WTC11 (cell line): ENCODE measurements at regions not wholly inside any gene's neighbourhood (a gene's known extent, or its start where the extent isn't known, plus 50 kb on each side); places are given as distances from the start of the nearest gene placed in this dataset. TPM values are rescaled to one million over a fixed set of nuclear protein-coding genes. Genes with fewer than 3 reads are reported as not detected.

ENCODE experiments used
- ATAC-seq: fragments of 200-7000 bp; cut with Tn5 transposase; 2 replicates; pipeline ENCODE4 v1.10.0; 2021; ENCODE audit warnings: mild to moderate bottlenecking, moderate library complexity
- CTCF ChIA-PET: fragments of 300-600 bp; sonication (Branson Sonifier 250); formaldehyde crosslinking; loops from one replicate; lab custom pipeline; 2021; ENCODE audit warnings: antibody characterized with exemption; lab: Charles Lee
- POLR2A ChIA-PET: fragments of 350-600 bp; sonication (Branson Sonifier 250); formaldehyde crosslinking; loops from one replicate; lab custom pipeline; 2021; ENCODE audit warnings: antibody characterized with exemption; lab: Charles Lee
- DNase-seq: peaks from one replicate; pipeline ENCODE4 v3.0.0; 2021; ENCODE audit warnings: low spot score
- H3K27ac Mint-ChIP-seq: 2 replicates; pipeline ENCODE4 v1.8.0; 2021; ENCODE audit warnings: mixed read lengths
- H3K27me3 Mint-ChIP-seq: 2 replicates; pipeline ENCODE4 v1.8.0; 2021; ENCODE audit warnings: low read depth, mild to moderate bottlenecking, moderate library complexity, mixed read lengths
- H3K36me3 Mint-ChIP-seq: 2 replicates; pipeline ENCODE4 v1.8.0; 2021; ENCODE audit warnings: mixed read lengths
- H3K4me1 Mint-ChIP-seq: 2 replicates; pipeline ENCODE4 v1.8.0; 2022; ENCODE audit warnings: mixed read lengths
- H3K4me3 Mint-ChIP-seq: 2 replicates; pipeline ENCODE4 v1.8.0; 2021; ENCODE audit warnings: mild to moderate bottlenecking, moderate library complexity, mixed read lengths
- H3K9me3 Mint-ChIP-seq: 2 replicates; pipeline ENCODE4 v1.8.0; 2021; ENCODE audit warnings: mixed read lengths
- ATF1 ChIP-seq: sonication (generic); formaldehyde crosslinking; IDR thresholded peaks from 2 replicates; pipeline ENCODE4 v1.8.1; 2023; ENCODE audit warnings: mild to moderate bottlenecking, moderate library complexity, missing genetic modification reagents
- ATF3 ChIP-seq: sonication (generic); formaldehyde crosslinking; conservative IDR thresholded peaks from 2 replicates; pipeline ENCODE4 v1.8.1; 2022; ENCODE audit warnings: mild to moderate bottlenecking, missing genetic modification reagents
- E2F5 ChIP-seq: sonication (generic); formaldehyde crosslinking; IDR thresholded peaks from 2 replicates; pipeline ENCODE4 v1.8.1; 2022; ENCODE audit warnings: mild to moderate bottlenecking, moderate library complexity, missing genetic modification reagents
- EMX1 ChIP-seq: fragments of 250-450 bp; sonication (Bioruptor Pico); IDR thresholded peaks from 2 replicates; pipeline ENCODE4 v1.8.0; 2021; ENCODE audit warnings: mild to moderate bottlenecking
- GABPB1 ChIP-seq: sonication (generic); formaldehyde crosslinking; IDR thresholded peaks from 2 replicates; pipeline ENCODE4 v1.8.1; 2023; ENCODE audit warnings: mild to moderate bottlenecking, missing genetic modification reagents
- GTF2I ChIP-seq: fragments of 250-450 bp; sonication (Bioruptor Pico); conservative IDR thresholded peaks from 2 replicates; pipeline ENCODE4 v1.4.0; 2021; ENCODE audit warnings: mild to moderate bottlenecking
- HMGA2 ChIP-seq: fragments of 250-450 bp; sonication (Bioruptor Pico); IDR thresholded peaks from 2 replicates; pipeline ENCODE4 v1.4.0; 2021; ENCODE audit warnings: mild to moderate bottlenecking, moderate library complexity
- MAX ChIP-seq: sonication (generic); formaldehyde crosslinking; IDR thresholded peaks from 2 replicates; pipeline ENCODE4 v1.8.0; 2022; ENCODE audit warnings: mild to moderate bottlenecking, missing genetic modification reagents
- NR1H2 ChIP-seq: sonication (generic); formaldehyde crosslinking; IDR thresholded peaks from 2 replicates; pipeline ENCODE4 v1.9.0; 2021; ENCODE audit warnings: mild to moderate bottlenecking, moderate library complexity, missing genetic modification reagents
- OVOL2 ChIP-seq: fragments of 250-450 bp; sonication (Bioruptor Pico); IDR thresholded peaks from 2 replicates; pipeline ENCODE4 v1.9.0; 2021; ENCODE audit warnings: mild to moderate bottlenecking, borderline replicate concordance
- SMAD3 ChIP-seq: sonication (generic); formaldehyde crosslinking; IDR thresholded peaks from 2 replicates; pipeline ENCODE4 v1.8.0; 2022; ENCODE audit warnings: missing genetic modification reagents, mild to moderate bottlenecking, borderline replicate concordance
- SOX15 ChIP-seq: fragments of 250-450 bp; sonication (Bioruptor Pico); IDR thresholded peaks from 2 replicates; pipeline ENCODE4 v1.9.0; 2021; ENCODE audit warnings: mild to moderate bottlenecking
- SP1 ChIP-seq: sonication (generic); formaldehyde crosslinking; conservative IDR thresholded peaks from 2 replicates; pipeline ENCODE4 v1.8.1; 2022; ENCODE audit warnings: missing genetic modification reagents
- USF1 ChIP-seq: sonication (generic); formaldehyde crosslinking; IDR thresholded peaks from 2 replicates; pipeline ENCODE4 v1.8.0; 2022; ENCODE audit warnings: mild to moderate bottlenecking, missing genetic modification reagents
- ZNF263 ChIP-seq: sonication (generic); formaldehyde crosslinking; IDR thresholded peaks from 2 replicates; pipeline ENCODE4 v1.8.1; 2022; ENCODE audit warnings: low read depth, mild to moderate bottlenecking, moderate library complexity, missing genetic modification reagents
- microRNA-seq: library from miRNA; unstranded; fragments of <30 nt; microRNA quantifications from one replicate; pipeline ENCODE4 v1.2.0, GENCODE V29; 2022; ENCODE audit warnings: borderline number of aligned reads
- TF ChIP-seq, protein P1 (sequence below): fragments of 250-450 bp; sonication (Bioruptor Pico); IDR thresholded peaks from 2 replicates; pipeline ENCODE4 v1.9.0; 2021; ENCODE audit warnings: moderate library complexity, mild to moderate bottlenecking, inconsistent platforms, borderline replicate concordance
- TF ChIP-seq, protein P2 (sequence below): sonication (generic); formaldehyde crosslinking; IDR thresholded peaks from 2 replicates; pipeline ENCODE4 v1.8.1; 2022; ENCODE audit warnings: mild to moderate bottlenecking, missing genetic modification reagents, moderate library complexity, borderline replicate concordance
- TF ChIP-seq, protein P3 (sequence below): fragments of 250-450 bp; sonication (Bioruptor Pico); conservative IDR thresholded peaks from 2 replicates; pipeline ENCODE4 v1.9.0; 2021; ENCODE audit warnings: mild to moderate bottlenecking

GRCh38 chr14:101509730-101510371, 51.4 kb upstream of the DIO3 start:
- H3K27me3 Mint-ChIP-seq: no peaks in the 10 kb centered on the region; the same call in 1 of the 2 replicates
- H3K27ac Mint-ChIP-seq: no peak overlapping the region
- no peak overlapping the region for H3K4me3 Mint-ChIP-seq
- no peaks in the 10 kb centered on the region for H3K9me3 Mint-ChIP-seq
- TF ChIP-seq ATF3 (CRISPR knock-in tag): no peak
- TF ChIP-seq SMAD3 (CRISPR knock-in tag): no peak
- no peak for TF ChIP-seq MAX
- TF ChIP-seq ATF1 (CRISPR knock-in tag): no peak
- TF ChIP-seq USF1 (CRISPR knock-in tag): no peak
- no peak for TF ChIP-seq NR1H2
- TF ChIP-seq, protein P1, sequence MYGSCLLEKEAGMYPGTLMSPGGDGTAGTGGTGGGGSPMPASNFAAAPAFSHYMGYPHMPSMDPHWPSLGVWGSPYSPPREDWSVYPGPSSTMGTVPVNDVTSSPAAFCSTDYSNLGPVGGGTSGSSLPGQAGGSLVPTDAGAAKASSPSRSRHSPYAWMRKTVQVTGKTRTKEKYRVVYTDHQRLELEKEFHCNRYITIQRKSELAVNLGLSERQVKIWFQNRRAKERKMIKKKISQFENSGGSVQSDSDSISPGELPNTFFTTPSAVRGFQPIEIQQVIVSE (CRISPR knock-in tag): no peak
- TF ChIP-seq GABPB1 (CRISPR knock-in tag): no peak
- TF ChIP-seq EMX1 (CRISPR knock-in tag): no peak
- no peak for TF ChIP-seq SOX15 (CRISPR knock-in tag)
- no peak for TF ChIP-seq SP1 (CRISPR knock-in tag)
- TF ChIP-seq GTF2I (CRISPR knock-in tag): no peak
- no peak for TF ChIP-seq E2F5 (CRISPR knock-in tag)
- TF ChIP-seq OVOL2 (CRISPR knock-in tag): no peak
- TF ChIP-seq ZNF263 (CRISPR knock-in tag): no peak
- ChIA-PET CTCF (interaction anchor here (0.6 kb wide), 1 partner anchor 448 kb away, joined by 4 read pairs; no protein-coding TSS in a partner anchor), POLR2A (no interaction called here)
- DNase-seq: no peak
- no peaks in the 10 kb centered on the region for H3K4me1 Mint-ChIP-seq
- no peaks in the 10 kb centered on the region for H3K36me3 Mint-ChIP-seq
- ATAC-seq: no peak

GRCh38 chr14:101511199-101511598, 50.1 kb upstream of the DIO3 start:
- H3K27ac Mint-ChIP-seq: no peak overlapping the region
- H3K27me3 Mint-ChIP-seq: no peaks in the 10 kb centered on the region; the same call in 1 of the 2 replicates
- DNase-seq (no peak), ATAC-seq (no peak)
- H3K36me3 Mint-ChIP-seq: peaks cover 11% of the 10 kb centered on the region
- H3K4me3 Mint-ChIP-seq: no peak overlapping the region
- CTCF ChIA-PET: interaction anchor here (1.2 kb wide), 1 partner anchor 12 kb away, joined by 7 read pairs; no protein-coding TSS in a partner anchor
- peaks cover 12% of the 10 kb centered on the region for H3K9me3 Mint-ChIP-seq
- no peaks in the 10 kb centered on the region for H3K4me1 Mint-ChIP-seq
- TF ChIP-seq, protein P2, sequence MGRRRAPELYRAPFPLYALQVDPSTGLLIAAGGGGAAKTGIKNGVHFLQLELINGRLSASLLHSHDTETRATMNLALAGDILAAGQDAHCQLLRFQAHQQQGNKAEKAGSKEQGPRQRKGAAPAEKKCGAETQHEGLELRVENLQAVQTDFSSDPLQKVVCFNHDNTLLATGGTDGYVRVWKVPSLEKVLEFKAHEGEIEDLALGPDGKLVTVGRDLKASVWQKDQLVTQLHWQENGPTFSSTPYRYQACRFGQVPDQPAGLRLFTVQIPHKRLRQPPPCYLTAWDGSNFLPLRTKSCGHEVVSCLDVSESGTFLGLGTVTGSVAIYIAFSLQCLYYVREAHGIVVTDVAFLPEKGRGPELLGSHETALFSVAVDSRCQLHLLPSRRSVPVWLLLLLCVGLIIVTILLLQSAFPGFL (CRISPR knock-in tag): no peak
- no peak for TF ChIP-seq HMGA2 (CRISPR knock-in tag)
- TF ChIP-seq, protein P3, sequence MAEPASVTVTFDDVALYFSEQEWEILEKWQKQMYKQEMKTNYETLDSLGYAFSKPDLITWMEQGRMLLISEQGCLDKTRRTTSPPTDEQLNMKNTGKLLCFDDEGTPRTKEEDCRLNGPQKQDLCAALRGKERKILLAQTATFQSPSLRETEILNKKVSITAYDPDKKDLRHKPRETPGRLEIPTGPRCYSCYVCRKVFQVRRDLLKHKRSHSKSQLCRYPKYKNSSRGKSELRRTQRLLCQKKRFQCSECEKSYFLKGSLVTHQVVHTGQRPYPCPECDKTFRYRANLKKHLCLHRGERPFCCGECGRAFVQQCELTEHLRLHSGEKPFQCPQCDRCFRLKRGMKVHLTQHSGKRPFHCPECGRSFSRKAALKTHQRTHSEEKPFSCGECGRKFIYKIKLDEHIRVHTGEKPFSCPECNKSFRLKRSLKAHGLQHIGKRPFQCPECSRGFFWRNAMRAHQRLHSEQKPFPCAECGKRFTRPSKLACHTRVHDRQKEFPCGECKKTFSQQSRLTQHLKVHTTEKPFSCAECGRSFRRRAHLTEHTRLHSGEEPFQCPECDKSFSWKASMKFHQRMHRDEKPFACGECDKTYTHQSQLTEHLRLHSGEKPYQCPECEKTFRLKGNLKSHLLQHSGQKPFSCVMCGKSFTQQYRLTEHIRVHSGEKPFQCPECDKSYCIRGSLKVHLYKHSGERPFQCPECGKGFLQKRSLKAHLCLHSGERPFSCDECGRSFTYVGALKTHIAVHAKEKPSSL: no peak
- POLR2A ChIA-PET: no interaction called here

Small RNA genes in the stretch of these regions (microRNA-seq; reads per million reads assigned to microRNA genes)
- 555 reads per million, percentile 85 among the genes with 10 or more reads in this experiment for gene MIR1185-1
- gene MIR1185-2: 25.1 reads per million, percentile 42 among the genes with 10 or more reads in this experiment
- not detected for gene MIR1193
- 3.1 reads per million for gene MIR1197
- 1,044 reads per million, percentile 89 among the genes with 10 or more reads in this experiment for gene MIR134
- gene MIR154: 154 reads per million, percentile 70 among the genes with 10 or more reads in this experiment
- 56.9 reads per million, percentile 54 among the genes with 10 or more reads in this experiment for gene MIR299
- gene MIR300: not detected
- gene MIR323A: 126 reads per million, percentile 68 among the genes with 10 or more reads in this experiment
- gene MIR323B: 15.4 reads per million, percentile 36 among the genes with 10 or more reads in this experiment
- gene MIR329-1: not detected
- gene MIR329-2: not detected
- 247 reads per million, percentile 77 among the genes with 10 or more reads in this experiment for gene MIR369
- not detected for gene MIR376A1
- gene MIR376A2: not detected
- 196 reads per million, percentile 74 among the genes with 10 or more reads in this experiment for gene MIR376B
- gene MIR376C: 482 reads per million, percentile 83 among the genes with 10 or more reads in this experiment
- 19.2 reads per million, percentile 38 among the genes with 10 or more reads in this experiment for gene MIR377
- gene MIR379: 1,283 reads per million, percentile 92 among the genes with 10 or more reads in this experiment
- gene MIR380: 62.9 reads per million, percentile 56 among the genes with 10 or more reads in this experiment
- gene MIR381: 202 reads per million, percentile 74 among the genes with 10 or more reads in this experiment
- gene MIR382: 989 reads per million, percentile 88 among the genes with 10 or more reads in this experiment
- gene MIR409: 4,011 reads per million, percentile 96 among the genes with 10 or more reads in this experiment
- gene MIR411: 1,083 reads per million, percentile 89 among the genes with 10 or more reads in this experiment
- 24.5 reads per million, percentile 42 among the genes with 10 or more reads in this experiment for gene MIR412
- gene MIR485: 161 reads per million, percentile 71 among the genes with 10 or more reads in this experiment
- gene MIR487A: 280 reads per million, percentile 78 among the genes with 10 or more reads in this experiment
- 4,874 reads per million, percentile 97 among the genes with 10 or more reads in this experiment for gene MIR487B
- 480 reads per million, percentile 82 among the genes with 10 or more reads in this experiment for gene MIR494
- gene MIR495: 54.1 reads per million, percentile 53 among the genes with 10 or more reads in this experiment
- 11.5 reads per million, percentile 28 among the genes with 10 or more reads in this experiment for gene MIR496
- gene MIR539: 30.0 reads per million, percentile 46 among the genes with 10 or more reads in this experiment
- gene MIR541: 12.9 reads per million, percentile 32 among the genes with 10 or more reads in this experiment
- gene MIR543: 60.8 reads per million, percentile 55 among the genes with 10 or more reads in this experiment
- not detected for gene MIR544A
- gene MIR654: 209 reads per million, percentile 75 among the genes with 10 or more reads in this experiment
- gene MIR655: 6.6 reads per million, percentile 19 among the genes with 10 or more reads in this experiment
- gene MIR656: 12.2 reads per million, percentile 30 among the genes with 10 or more reads in this experiment
- 14.0 reads per million, percentile 33 among the genes with 10 or more reads in this experiment for gene MIR668
- gene MIR758: 60.4 reads per million, percentile 55 among the genes with 10 or more reads in this experiment
- gene MIR889: 149 reads per million, percentile 69 among the genes with 10 or more reads in this experiment
